Aorta (tissue), 5 donors: ENCODE measurements at regions not wholly inside any gene's neighbourhood (a gene's known extent, or its start where the extent isn't known, plus 50 kb on each side); places are given as distances from the start of the nearest gene placed in this dataset.

Source experiments
- ATAC-seq: fragments of 200-7000 bp; cut with Tn5 transposase; one replicate; pipeline ENCODE4 v1.9.1; 2022; ENCODE audit warnings: moderate library complexity; ENCODE audit not compliant: low FRiP score
- DNase-seq, 2 donors: peaks; one replicate each; pipeline ENCODE4 v3.0.0-alpha.2; 2020
- H3K27ac ChIP-seq, 2 donors: one replicate each; pipeline ENCODE4 v1.5.1; 2013; ENCODE audit warnings: low read length in 2 of 2, mild to moderate bottlenecking in 2 of 2, moderate library complexity in 2 of 2, control low read depth in 1 of 2, inconsistent platforms in 1 of 2, low read depth in 1 of 2
- H3K27me3 ChIP-seq, 2 donors: one replicate each; pipeline ENCODE4 v1.6.1; 2013; ENCODE audit warnings: control low read depth in 1 of 2, low read length in 1 of 2, mild to moderate bottlenecking in 1 of 2, moderate library complexity in 1 of 2; ENCODE audit not compliant: insufficient read depth in 2 of 2, control insufficient read depth in 1 of 2
- H3K36me3 ChIP-seq, 2 donors: one replicate each; pipeline ENCODE4 v1.6.1; 2013; ENCODE audit warnings: control low read depth in 1 of 2, low read length in 1 of 2, mild to moderate bottlenecking in 1 of 2; ENCODE audit not compliant: insufficient read depth in 2 of 2, control insufficient read depth in 1 of 2
- H3K4me1 ChIP-seq, 2 donors: one replicate each; pipeline ENCODE4 v1.6.1; 2013; ENCODE audit warnings: low read length in 2 of 2, control low read depth in 1 of 2, mild to moderate bottlenecking in 1 of 2, moderate library complexity in 1 of 2; ENCODE audit not compliant: insufficient read depth in 2 of 2, control insufficient read depth in 1 of 2
- H3K4me3 ChIP-seq, 2 donors: one replicate each; pipeline ENCODE4 v1.5.1; 2013; ENCODE audit warnings: low read length in 2 of 2, control low read depth in 1 of 2, mild to moderate bottlenecking in 1 of 2
- H3K9me3 ChIP-seq: one replicate; pipeline ENCODE4 v1.6.1; 2013; ENCODE audit warnings: mild to moderate bottlenecking, low read length; ENCODE audit not compliant: control insufficient read depth
- WGBS, 2 donors: extraction: QIAGEN DNeasy Blood & Tissue Kit; methylation state at CpG; one replicate each; pipeline ENCODE4 v1.1.7; 2013; 5-methylcytosine and 5-hydroxymethylcytosine counted together
- intact Hi-C, 2 donors: fragments of 100-400 bp; cut with DNase I; formaldehyde crosslinking; loops; one replicate each; pipeline versions ENCODE4 v1.14.2 to v1.15.0; 2022
- donor health status: healthy with polysubstance abuse.
- donor health status: Bipolar disorder and iron deficiency.
- donor health status: DM: no; HTN: no; CAD: no.
- donor health status: DM: no; HTN: no; CAD: no.
- donor health status: DM: yes; HTN: yes; CAD: no.

GRCh38 chr15:87631093-87631492 is 625.4 kb downstream of the NTRK3 start:
- H3K36me3 ChIP-seq, result no peaks in the 10 kb centered on the region
- H3K27me3 ChIP-seq, result no peaks in the 10 kb centered on the region
- H3K27ac ChIP-seq, result no peak overlapping the region
- no peaks in the 10 kb centered on the region for H3K9me3 ChIP-seq
- no peak for ATAC-seq
- DNase-seq, result no peak
- intact Hi-C loops, result no loop called here
- peaks cover 4% of the 10 kb centered on the region in 2 donors for H3K4me1 ChIP-seq
- 97% methylated on average over 1 of the region's 1 CpG for WGBS, 2 donors
- no peak overlapping the region for H3K4me3 ChIP-seq

- H3K36me3 ChIP-seq, result no peaks in the 10 kb centered on the region
- H3K4me3 ChIP-seq, result no peak overlapping the region
- H3K9me3 ChIP-seq, result no peaks in the 10 kb centered on the region
- 49 to 61% methylated on average over 3 of the region's 3 CpGs for WGBS, 2 donors
- intact Hi-C loops, result no loop called here
- H3K4me1 ChIP-seq, result peaks cover 0 to 6% of the 10 kb centered on the region in 2 donors
- no peak for ATAC-seq
- no peak for DNase-seq
- no peaks in the 10 kb centered on the region for H3K27me3 ChIP-seq
- H3K27ac ChIP-seq, result peak overlapping the region in 1 of 2 donors; percentile 32
These were observed 628.2 kb downstream of the NTRK3 start for GRCh38 chr15:87628311-87628710.

GRCh38 chr15:87626860-87627259 is 629.7 kb downstream of the NTRK3 start:
- 81 to 88% methylated on average over 4 of the region's 4 CpGs for WGBS, 2 donors
- no peak for ATAC-seq
- intact Hi-C loops, result no loop called here

GRCh38 chr15:87623832-87624231 is 632.7 kb downstream of the NTRK3 start:
- 78 to 84% methylated on average over 6 of the region's 6 CpGs for WGBS, 2 donors
- H3K27ac ChIP-seq, result no peak overlapping the region
- no peaks in the 10 kb centered on the region for H3K9me3 ChIP-seq
- ATAC-seq (no peak), DNase-seq (no peak)
- H3K27me3 ChIP-seq, result no peaks in the 10 kb centered on the region
- H3K4me1 ChIP-seq, result peaks cover 0 to 6% of the 10 kb centered on the region in 2 donors
- no peak overlapping the region for H3K4me3 ChIP-seq
- no peaks in the 10 kb centered on the region for H3K36me3 ChIP-seq
- intact Hi-C loops, result no loop called here

More at GRCh38 chr15:87626860-87627259, 629.7 kb downstream of the NTRK3 start:
- Histone ChIP-seq H3K27me3 (no peaks in the 10 kb centered on the region), H3K9me3 (no peaks in the 10 kb centered on the region), H3K4me3 (no peak overlapping the region), H3K4me1 (peaks cover 0 to 6% of the 10 kb centered on the region in 2 donors), H3K27ac (no peak overlapping the region), H3K36me3 (no peaks in the 10 kb centered on the region)
- no peak for DNase-seq

- H3K27ac ChIP-seq, result no peak overlapping the region
- peaks cover 2 to 8% of the 10 kb centered on the region in 2 donors for H3K4me1 ChIP-seq
- no peaks in the 10 kb centered on the region for H3K36me3 ChIP-seq
- no peak for DNase-seq
- H3K4me3 ChIP-seq, result no peak overlapping the region
- no peak for ATAC-seq
- H3K27me3 ChIP-seq, result no peaks in the 10 kb centered on the region
- H3K9me3 ChIP-seq, result no peaks in the 10 kb centered on the region
- intact Hi-C loops, result no loop called here
- WGBS, 2 donors, result 97 to 98% methylated on average over 2 of the region's 2 CpGs
These were observed 636.1 kb downstream of the NTRK3 start for GRCh38 chr15:87620393-87620792.

- 27 to 35% methylated on average over 9 of the region's 9 CpGs for WGBS, 2 donors
- H3K4me1 ChIP-seq, result peaks cover 2 to 8% of the 10 kb centered on the region in 2 donors
- peak overlapping the region; percentile 51 to 86 for H3K27ac ChIP-seq
- H3K36me3 ChIP-seq, result no peaks in the 10 kb centered on the region
- no peak overlapping the region for H3K4me3 ChIP-seq
- no peaks in the 10 kb centered on the region for H3K27me3 ChIP-seq
- ATAC-seq (peak; percentile 88), DNase-seq (no peak)
- H3K9me3 ChIP-seq, result no peaks in the 10 kb centered on the region
- intact Hi-C loops, result loop anchor here (5.0 to 10.0 kb wide), 3 partner anchors 135 to 628 kb away; no protein-coding TSS in a partner anchor
These were observed 637.2 kb downstream of the NTRK3 start for GRCh38 chr15:87619161-87619960.

- Histone ChIP-seq H3K27ac (peak overlapping the region; percentile 74 to 93), H3K4me3 (no peak overlapping the region), H3K9me3 (no peaks in the 10 kb centered on the region), H3K27me3 (no peaks in the 10 kb centered on the region), H3K36me3 (no peaks in the 10 kb centered on the region), H3K4me1 (peaks cover 0 to 8% of the 10 kb centered on the region in 2 donors)
- DNase-seq (no peak), ATAC-seq (no peak)
- intact Hi-C loops, result loop anchor here (5.0 to 10.0 kb wide), 3 partner anchors 133 to 629 kb away; no protein-coding TSS in a partner anchor
- 30 to 40% methylated on average over 4 of the region's 4 CpGs for WGBS, 2 donors
These were observed 638.3 kb downstream of the NTRK3 start for GRCh38 chr15:87618203-87618725.

- Histone ChIP-seq H3K4me1 (peaks cover 5 to 13% of the 10 kb centered on the region in 2 donors), H3K27ac (no peak overlapping the region), H3K4me3 (no peak overlapping the region), H3K27me3 (no peaks in the 10 kb centered on the region), H3K36me3 (no peaks in the 10 kb centered on the region), H3K9me3 (no peaks in the 10 kb centered on the region)
- intact Hi-C loops, result loop anchor here (5.0 to 10.0 kb wide), 3 partner anchors 130 to 633 kb away; no protein-coding TSS in a partner anchor
- ATAC-seq (no peak), DNase-seq (no peak)
- 92 to 93% methylated on average over 9 of the region's 9 CpGs for WGBS, 2 donors
These were observed 641.8 kb downstream of the NTRK3 start for GRCh38 chr15:87614704-87615103.
